ENCODE measurements at regions not wholly inside any gene's neighbourhood (a gene's known extent, or its start where the extent isn't known, plus 50 kb on each side); places are given as distances from the start of the nearest gene placed in this dataset.
A peak's percentile ranks its signal among the peaks of the same experiment; 100 is the strongest.
"Not testable (repeated sequence)": the region's sequence is repeated elsewhere in the genome, so short reads cannot be mapped to it uniquely, and the experiment has no call there.

- no peak for DNase-seq
Observed at GRCh38 chr17:14525551-14526455, 224.9 kb downstream of the HS3ST3B1 start.

GRCh38 chr17:14522795-14523387 is 222.0 kb downstream of the HS3ST3B1 start:
- DNase-seq: no peak

- DNase-seq: not testable (repeated sequence)
Observed at GRCh38 chr17:14518919-14519318, 218.0 kb downstream of the HS3ST3B1 start.

GRCh38 chr17:14514973-14515372 is 214.1 kb downstream of the HS3ST3B1 start:
- DNase-seq: no peak

- DNase-seq: no peak
Observed at GRCh38 chr17:14513835-14514234, 213.0 kb downstream of the HS3ST3B1 start.

GRCh38 chr17:14510136-14510535 is 209.3 kb downstream of the HS3ST3B1 start:
- DNase-seq: no peak

GRCh38 chr17:14508156-14508555 is 207.3 kb downstream of the HS3ST3B1 start:
- no peak for DNase-seq

GRCh38 chr17:14506364-14506763 is 205.5 kb downstream of the HS3ST3B1 start:
- no peak for DNase-seq

- DNase-seq: no peak
Observed at GRCh38 chr17:14505606-14506005, 204.7 kb downstream of the HS3ST3B1 start.

GRCh38 chr17:14499976-14500375 is 199.1 kb downstream of the HS3ST3B1 start:
- DNase-seq: peak; percentile 13

GRCh38 chr17:14498812-14499211 is 197.9 kb downstream of the HS3ST3B1 start:
- no peak for DNase-seq

GRCh38 chr17:14494161-14494560 is 193.3 kb downstream of the HS3ST3B1 start:
- no peak for DNase-seq

GRCh38 chr17:14489986-14490385 is 189.1 kb downstream of the HS3ST3B1 start:
- no peak for DNase-seq

GRCh38 chr17:14488958-14489550 is 188.2 kb downstream of the HS3ST3B1 start:
- DNase-seq: no peak

GRCh38 chr17:14487068-14487467 is 186.2 kb downstream of the HS3ST3B1 start:
- no peak for DNase-seq

GRCh38 chr17:14482715-14483114 is 181.8 kb downstream of the HS3ST3B1 start:
- no peak for DNase-seq

- DNase-seq: no peak
Observed at GRCh38 chr17:14481664-14482063, 180.8 kb downstream of the HS3ST3B1 start.

- DNase-seq: no peak
Observed at GRCh38 chr17:14474591-14474990, 173.7 kb downstream of the HS3ST3B1 start.

GRCh38 chr17:14471052-14471451 is 170.2 kb downstream of the HS3ST3B1 start:
- no peak for DNase-seq

- no peak for DNase-seq
Observed at GRCh38 chr17:14470417-14470816, 169.5 kb downstream of the HS3ST3B1 start.

GRCh38 chr17:14469971-14470370 is 169.1 kb downstream of the HS3ST3B1 start:
- DNase-seq: no peak

GRCh38 chr17:14468858-14469257 is 168.0 kb downstream of the HS3ST3B1 start:
- no peak for DNase-seq

- no peak for DNase-seq
Observed at GRCh38 chr17:14461227-14461548, 160.3 kb downstream of the HS3ST3B1 start.
